Activated CD8-positive, alpha-beta memory T cell treated with anti-CD3 and anti-CD28 coated beads, Interleukin-2, amount 50 U/mL, for 1 hour (primary cell): ENCODE measurements at regions not wholly inside any gene's neighbourhood (a gene's known extent, or its start where the extent isn't known, plus 50 kb on each side); places are given as distances from the start of the nearest gene placed in this dataset.

Experiments
- DNase-seq: peaks from one replicate; pipeline ENCODE4 v3.0.0-alpha.2; 2020; ENCODE audit errors: extremely low read depth

DNA sequence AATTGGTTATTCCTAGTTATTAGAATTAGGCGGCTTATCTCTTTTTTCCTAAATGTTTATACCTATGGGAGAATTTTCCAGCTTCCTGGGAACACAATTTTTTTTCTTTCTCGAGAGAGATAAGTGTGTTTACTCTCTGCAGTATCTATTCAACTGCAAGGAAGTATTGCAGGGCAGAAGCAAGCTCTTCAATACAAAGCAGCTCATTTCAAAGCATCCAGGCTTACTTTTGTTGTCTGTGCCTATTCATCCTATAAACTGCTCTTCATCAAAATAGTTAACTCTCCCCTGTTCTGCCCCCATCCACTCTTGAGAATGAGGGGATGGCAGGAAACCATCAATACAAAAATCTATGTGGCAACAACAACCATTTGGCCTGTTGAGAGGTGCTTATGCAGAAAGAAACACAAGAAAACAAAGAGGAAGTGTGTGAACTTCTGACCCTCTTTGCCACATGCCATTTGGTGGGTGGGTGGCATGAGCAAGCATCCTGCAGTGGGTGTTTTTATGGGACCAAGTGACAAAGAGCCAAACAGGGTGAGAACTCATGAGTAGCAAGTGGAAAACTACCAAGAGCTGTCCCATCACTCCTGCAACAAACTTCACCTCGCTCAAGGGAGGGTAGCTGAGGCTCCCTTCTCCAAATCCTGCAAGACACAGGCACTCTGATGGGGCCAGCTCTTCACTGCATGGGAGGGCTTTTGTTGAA, 50.6 kb upstream of the MRPS6 start:
- DNase-seq = no peak

DNA sequence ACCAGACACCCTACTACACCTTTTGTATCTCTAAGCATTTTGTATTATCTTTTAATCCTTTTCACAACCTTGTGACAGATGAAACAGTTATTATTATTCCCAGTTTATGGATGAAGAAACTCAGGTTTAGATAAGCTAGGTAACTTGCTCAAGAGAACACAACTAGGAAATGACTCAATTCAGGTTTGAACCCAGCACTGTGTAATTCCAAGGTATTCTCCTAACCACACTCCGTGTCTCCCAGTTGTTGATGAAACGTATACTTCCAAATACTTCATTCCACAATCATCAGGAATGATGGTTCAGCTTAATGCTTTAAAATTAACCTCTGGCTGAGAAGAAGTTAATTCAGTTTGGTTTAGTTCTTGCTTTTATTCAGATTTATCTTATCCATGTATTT, 51.7 kb upstream of the MRPS6 start:
- no peak for DNase-seq

DNA sequence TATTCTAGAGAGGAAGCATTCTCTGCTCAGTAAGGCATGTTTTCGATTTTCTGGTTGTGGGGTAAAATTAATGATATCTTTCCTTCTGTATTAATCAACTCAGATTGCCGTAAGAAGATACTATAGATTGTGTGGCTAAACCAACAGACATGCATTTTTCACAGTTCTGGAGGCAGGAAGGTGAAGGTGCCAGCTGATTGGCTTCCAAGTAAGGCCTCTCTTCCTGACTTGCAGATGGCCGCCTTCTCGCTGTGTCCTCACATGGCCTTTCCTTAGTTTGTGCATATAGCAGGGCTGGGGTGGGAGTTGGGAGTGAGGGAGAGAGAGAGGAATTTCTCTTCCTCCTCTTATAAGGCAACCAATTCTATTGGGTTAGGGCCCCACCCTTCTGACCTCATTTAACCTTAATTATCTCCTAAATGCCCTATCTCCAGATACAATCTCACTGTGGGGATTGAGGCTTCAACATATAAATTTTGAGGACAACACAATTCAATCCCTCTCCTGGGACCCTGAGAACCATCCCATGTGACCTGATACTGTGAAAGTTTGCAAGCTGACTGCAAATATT, 52.3 kb upstream of the MRPS6 start:
- no peak for DNase-seq

DNA sequence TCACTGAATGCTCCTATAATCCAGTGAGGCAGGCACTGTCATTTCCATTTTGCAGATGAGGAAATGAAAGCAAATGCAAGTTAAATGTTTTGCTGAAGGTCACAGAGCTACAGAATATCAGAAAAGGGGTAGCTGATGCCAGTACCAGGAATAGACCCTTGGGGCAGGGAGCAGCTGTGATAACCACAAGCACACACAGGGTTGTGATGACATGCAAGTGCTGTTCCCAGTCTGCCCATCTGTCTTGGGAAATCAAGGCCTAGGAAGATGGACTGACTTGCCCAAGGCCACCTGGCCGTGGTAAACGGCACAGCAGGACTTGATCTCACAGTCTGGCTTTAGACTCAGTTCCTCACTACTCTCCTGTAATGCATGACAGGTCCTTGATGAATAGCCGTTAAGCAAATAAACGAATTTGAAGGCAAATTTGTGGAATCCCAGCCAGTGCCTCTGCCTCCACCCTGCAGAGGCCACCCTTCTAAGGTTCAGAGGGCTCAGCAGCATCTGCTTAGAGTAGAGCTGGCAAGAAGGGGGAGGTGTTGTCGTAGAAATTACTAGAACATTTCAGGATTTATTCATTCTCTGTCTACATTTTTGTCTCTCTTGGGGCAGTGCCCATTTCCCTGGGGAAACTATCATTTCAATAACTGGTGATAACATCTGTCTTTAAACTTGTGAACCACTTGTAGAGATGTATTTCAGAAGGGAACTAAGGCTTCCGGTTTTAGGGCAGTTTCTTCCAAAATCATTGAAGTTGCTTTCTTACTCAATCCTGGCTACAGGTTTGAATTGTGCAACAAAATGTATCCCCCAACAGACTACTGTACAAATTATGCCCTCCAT, 53.2 kb upstream of the MRPS6 start:
- DNase-seq = no peak

DNA sequence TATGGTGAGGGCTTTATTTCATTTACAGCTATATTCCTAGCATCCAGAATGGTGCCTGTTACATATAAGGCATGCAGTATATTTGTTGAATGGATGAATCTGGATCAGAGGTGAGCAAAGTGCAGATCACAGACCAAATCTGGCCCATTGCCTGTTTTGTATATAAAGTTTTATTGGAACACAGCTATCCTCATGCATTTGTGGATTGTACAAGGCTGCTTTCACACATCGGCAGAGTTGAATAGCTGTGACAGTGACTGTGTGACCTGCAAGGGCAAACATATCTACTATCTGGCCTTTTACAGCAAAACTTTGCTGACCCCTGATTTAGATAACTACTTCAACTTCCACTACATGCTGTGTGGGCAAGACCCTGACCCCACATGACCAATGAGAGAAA, 54.0 kb upstream of the MRPS6 start:
- DNase-seq = no peak

DNA sequence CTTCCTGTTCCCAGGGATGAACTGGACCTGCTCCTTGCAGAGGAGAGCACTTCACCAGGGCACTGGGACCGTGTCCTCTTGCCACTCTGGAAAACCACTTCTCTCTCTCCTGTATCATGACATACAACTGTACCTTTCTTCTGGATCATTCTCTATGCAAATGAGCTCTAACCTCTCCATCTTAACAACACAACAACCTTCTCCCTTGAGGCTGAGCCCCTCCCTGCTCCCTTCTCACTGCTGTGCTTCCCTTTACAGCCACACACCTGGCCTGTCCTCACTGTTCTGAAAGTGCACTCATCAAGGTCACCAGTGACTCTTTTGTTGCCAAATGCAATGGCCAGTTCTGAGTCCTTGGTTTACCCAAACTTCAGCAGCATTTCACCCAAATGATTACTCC, 54.5 kb upstream of the MRPS6 start:
- DNase-seq = no peak

DNA sequence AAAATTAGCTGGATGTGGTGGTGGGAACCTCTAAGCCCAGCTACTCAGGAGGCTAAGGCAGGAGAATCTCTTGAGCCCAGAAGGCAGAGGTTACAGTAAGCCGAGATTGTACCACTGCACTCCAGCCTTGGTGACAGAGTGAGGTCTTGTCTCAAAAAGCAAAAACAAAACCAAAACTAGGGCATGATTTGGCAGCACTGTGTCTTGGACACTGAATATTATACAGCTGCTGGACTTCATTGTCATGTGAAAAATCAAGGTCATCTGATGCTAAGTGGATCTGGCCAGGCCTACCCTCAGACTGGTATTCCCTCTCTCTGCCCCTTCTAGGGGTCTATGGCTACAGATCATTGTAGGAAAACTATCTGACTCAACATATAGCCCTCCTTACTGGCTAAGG, 55.2 kb upstream of the MRPS6 start:
- no peak for DNase-seq

DNA sequence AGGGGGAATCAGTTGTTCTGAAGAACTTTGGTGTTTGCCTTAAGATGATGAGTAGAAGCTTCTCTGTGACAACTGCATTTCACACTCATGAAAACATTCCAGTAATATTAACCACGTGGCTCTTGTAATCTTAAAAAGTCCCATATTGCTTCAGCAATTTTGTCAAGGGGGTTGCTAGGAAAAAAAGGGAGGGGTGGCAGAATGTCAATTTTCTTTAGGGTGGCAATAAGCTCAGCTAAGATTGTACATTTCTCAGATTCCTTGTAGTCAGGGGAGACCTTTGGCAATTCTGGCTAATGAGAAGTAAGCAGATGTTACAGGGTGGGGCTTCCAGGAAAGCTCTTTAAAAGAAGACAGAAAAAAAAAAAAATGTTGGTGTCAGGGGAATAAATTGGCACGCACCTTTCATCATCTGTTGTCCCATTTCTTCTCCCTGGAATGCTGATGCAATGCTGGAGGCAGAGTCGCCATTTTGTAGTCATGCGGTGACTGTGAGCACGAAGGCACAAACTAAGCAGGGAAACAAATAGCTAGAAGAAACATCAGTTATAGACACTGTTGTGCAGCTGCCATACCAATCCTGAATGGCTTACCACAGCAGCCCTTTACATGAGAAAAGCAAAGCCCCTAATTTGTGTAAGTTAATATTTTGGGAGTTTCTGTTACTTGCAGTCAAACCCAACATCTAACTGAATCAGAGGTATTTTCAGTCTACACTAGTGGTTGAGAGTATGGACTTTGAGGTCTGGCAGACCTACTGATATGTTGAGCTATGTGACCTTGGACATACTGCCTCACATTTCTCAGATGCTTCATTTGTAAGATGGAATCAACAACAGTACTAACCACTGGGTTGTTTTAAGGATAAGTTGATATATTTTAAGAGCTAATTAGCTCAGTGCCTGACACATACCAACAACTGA, 56.1 kb upstream of the MRPS6 start:
- no peak for DNase-seq

DNA sequence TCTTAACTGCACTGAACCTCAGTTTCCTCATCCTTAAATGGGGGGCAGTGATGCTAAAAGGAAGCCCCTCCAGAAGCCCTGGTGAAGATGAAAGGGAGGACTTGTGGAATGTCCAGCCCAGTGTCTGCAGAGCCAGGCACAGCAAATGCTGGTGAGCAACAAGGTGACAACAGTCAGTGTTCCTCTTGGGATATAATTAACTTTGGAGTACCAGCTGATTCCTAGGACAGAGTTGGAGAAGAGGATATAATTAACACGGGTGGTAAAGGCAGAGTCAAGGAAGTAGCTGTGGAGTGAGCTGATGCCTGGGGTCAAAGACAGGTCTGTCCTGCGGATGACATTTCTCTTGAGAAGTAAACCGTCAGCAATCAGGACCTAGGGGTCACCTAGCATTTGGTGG, 60.7 kb upstream of the MRPS6 start:
- DNase-seq = no peak

DNA sequence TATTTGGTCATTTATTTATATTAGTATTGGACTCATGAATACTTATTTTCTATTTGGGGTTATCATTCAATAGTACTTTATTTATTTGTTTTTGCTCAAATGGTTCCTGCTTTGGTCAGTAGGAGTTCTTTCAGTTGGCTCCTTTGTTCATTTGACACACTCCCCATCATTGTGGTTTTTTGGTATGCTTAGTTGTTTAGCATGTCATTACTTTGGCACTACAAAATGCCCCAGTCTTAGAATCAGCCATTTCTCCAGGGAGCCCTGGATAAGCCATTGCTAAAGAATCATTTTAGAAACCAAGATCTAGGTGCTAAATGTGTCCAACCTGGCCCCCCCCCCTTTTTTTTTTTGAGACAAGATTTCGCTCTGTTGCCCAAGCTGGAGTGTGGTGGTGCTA, 61.7 kb upstream of the MRPS6 start:
- no peak for DNase-seq

DNA sequence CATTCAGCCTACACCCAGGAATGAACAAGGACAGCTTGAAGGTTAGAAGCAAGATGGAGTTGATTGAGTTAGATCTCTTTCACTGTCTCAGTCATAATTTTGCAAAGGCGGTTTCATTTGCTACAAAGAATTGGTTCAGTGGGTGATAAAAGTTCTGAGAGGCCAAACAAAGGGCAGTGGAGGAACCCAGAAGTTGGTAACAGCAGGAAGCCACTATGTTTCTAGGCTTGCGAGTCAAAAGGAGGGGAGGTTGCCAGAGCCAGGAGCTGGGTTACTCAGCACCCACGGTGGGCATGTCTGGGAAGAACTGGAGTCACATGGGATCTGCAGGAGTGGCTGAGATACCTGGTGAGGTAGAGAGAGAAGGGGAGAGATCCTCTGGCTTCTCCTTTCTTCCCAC, 64.2 kb upstream of the MRPS6 start:
- DNase-seq = no peak

DNA sequence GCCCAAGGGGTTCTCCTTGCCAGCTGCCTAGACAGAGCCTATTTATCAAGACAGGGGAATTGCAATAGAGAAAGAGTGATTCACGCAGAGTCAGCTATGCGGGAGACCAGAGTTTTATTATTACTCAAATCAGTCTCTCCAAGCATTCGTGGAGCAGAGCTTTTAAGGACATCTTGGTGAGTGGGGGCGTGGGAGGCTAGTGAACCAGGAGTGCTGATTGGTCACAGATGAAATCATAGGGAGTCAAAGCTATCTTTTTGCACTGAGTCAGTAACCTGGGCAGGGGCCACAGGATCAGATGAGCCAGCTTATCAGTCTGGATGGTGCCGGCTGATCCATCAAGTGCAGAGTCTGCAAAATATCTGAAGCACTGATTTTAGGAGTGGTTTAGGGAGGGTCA, 64.8 kb upstream of the MRPS6 start:
- no peak for DNase-seq

DNA sequence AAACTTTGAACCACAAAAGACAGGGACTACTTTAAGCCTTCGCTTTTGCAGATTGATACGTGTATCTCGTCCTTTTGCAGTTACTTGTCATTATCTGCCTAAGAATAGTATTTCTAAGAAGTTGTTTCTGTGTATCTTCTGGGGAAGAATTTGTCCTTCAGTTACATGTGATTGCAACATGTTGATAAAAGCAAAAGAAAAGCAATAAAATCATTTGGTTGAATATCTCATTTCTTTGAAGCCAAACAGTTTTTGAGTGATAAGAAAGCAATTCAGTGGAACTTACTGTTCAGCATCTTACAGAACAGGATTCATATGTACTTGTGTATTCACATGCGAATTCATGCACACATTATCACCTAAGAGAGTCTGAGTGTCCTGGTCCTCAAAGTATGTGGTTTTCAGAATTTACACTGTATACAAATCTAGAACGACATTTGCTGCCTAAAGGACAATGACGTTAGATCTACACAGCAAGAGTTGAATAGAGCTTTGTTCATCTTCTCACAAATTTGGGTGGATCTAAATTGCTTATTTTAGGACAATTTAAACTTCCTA, 66.7 kb upstream of the MRPS6 start:
- DNase-seq = no peak

DNA sequence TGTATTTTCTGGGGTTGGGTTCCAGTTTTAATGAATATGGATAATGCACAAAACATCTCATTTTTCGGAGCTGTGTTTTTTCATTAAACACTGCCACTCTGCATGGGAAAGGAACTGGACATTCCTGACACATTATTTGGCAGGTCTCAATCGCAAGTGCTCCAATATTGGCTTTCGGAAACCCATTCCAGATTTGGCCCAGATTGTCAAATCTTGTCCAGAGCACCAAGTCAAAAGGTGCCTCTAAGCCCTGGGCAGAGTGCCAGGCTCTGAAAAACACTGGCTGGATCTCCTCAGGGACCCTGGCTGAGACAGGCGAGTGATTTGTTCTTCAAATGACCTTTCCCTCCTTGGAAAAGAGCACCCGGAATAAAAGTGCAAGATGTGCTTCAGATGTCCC, 68.4 kb upstream of the MRPS6 start:
- DNase-seq = no peak

DNA sequence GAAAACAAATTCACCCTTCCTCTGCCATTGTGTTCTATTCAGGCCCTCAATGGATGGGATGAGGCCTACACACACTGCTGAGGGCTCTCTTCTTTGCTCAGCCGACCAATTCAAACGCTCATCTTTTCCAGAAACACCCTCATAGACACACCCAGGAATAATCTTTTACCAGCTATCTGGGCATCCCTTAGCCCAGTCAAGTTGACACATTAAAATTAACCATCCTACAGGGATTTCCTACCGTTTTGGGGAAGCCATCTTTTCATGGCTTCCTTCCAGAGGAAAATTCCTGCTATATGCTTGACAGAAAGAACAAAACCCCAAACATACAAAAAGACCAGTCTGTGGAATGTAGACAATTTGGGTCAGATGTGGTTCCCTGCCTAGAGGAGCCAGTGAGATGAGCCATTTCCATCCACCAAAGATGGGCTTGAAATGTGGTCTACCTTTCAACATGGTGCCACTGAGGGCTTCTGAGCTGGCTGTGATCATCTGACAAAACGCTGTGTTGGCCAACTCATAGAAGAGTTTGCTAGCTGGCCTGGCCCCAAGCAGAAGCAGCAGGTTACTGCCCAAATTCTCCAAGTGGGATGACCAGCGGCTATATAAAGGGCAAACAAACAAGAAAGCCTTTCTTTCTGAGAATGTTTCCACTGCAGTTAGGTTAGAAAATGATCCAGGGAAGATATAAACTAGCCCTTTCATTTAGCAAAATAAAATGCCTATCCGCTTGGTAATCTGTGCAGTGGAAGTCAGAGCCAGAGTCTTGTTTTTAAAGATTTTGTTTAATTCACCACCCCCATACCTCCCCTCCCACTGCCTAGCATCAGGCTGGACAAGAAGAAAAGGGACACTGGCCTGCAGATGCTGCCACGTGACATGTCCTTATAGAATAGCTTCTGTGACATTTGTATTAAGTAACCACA, 69.1 kb upstream of the MRPS6 start:
- no peak for DNase-seq

DNA sequence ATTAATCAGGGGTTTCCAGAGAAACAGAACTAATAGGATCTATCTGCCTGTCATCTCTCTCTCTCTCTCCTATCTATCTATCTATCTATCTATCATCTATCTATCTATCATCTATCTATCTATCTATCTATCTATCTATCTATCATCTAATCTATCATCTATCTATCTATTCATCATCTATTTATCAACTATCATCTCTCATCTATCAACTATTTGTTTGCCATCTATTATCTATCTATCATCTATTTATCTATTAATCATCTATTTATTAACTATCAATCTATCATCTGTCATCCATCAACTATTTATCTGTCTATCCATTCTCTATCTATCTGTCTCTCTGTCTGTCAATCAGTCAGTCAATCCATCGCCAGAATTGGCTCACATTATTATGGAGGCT, 70.0 kb upstream of the MRPS6 start:
- no peak for DNase-seq

DNA sequence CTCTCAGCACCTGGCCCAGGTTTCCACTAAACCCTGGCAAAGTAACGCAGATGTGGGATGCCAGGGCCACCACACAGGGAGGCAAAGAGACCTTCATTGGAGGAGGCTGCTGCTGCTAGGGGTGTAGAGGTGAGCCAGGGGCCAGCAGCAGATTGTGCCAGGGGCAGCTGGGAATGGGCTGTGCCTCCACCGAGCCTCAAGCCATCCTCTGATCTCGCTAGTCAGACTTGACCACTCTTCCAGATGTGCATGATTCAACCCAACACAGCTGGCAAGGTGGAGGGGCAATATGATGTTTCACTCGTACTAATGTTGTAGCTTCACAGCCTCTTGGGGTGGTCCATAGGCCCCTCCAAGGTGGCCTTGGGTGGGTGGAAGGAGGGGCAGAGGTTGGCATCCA, 73.0 kb upstream of the MRPS6 start:
- no peak for DNase-seq

DNA sequence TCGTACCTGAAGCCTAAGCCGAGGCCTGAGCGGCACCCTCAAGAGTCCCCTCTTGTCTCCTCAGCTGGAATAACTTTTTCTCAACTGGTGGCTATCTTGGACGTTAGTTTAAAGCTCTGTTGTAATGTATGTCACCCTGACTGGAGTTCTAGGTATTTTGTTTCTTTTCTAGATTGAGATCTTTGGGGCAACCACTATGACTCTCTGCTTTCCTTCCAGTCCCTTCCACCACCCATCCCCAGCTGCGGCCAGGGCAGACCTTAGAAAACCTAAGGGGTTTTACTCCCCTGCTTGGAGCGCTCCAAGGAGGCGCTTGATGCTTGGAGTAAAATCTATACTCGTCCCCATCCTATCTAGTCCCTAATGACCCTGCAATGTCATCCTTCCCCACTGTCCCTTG, 74.6 kb upstream of the MRPS6 start:
- no peak for DNase-seq

DNA sequence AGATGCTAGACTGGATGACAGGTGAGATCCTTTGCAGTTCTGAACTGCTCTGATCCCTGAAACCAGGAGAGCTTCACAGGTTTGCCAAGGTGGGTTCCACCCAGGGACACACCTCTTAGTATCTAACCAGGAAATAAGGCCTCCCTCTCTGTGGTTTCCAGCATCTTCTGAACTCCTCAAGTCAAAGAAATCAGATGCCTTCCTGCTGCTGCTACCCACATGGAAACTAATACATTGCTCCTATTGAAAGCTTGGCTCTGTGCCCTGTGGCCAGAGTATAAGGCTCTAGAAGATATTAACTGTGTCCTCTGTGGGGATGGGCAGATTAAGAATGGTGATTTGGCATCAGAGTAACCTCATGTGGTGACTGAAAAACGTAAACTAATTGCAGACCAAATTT, 75.0 kb upstream of the MRPS6 start:
- no peak for DNase-seq

DNA sequence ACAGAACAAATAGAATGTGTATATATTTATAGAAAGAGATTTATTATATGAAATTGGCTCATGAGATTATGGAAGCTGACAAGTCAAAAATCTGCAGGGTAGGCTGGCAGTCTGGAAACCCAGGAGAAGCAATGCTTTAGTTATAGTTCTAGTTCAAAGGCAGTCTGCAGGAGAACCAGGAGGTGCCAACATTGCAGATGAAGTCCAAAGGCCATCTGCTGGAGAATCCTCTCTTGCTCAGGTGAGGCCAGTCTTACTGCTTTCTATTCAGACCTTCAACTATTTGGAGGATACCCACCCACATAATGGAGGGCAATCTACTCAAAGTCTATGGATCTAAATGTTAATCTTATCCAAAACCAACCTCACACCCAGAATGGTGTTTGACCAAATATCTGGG, 75.9 kb upstream of the MRPS6 start:
- DNase-seq = no peak

DNA sequence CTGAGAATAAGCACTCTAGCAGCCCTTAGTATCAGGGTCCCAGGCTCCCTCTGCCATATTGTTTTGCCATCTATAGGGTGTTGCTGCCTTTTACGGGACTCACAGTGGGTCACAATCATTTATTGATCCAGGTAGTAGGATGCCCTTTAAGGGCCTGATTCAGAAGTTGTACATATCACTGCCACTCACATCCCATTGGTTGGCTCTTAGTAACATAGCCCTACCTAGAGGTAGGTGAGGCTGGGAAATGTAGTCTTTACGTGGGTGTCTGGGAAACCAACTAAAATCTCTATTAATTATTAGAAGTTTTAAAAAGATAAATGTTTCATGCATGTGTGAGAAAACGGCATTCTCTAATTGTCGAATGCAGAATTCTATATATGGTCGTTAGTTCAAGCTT, 78.8 kb upstream of the ATP5PO start:
- no peak for DNase-seq
